ENCODE measurements at regions not wholly inside any gene's neighbourhood (a gene's known extent, or its start where the extent isn't known, plus 50 kb on each side); places are given as distances from the start of the nearest gene placed in this dataset.
A peak's percentile ranks its signal among the peaks of the same experiment; 100 is the strongest.

- POLR2A ChIA-PET = no interaction called here
- H3K27me3 ChIP-seq (ENCODE audit: control insufficient read depth in 1 of 2, insufficient read depth in 2 of 2, low read length in 2 of 2) = no peaks in the 10 kb centered on the region
- H3K4me3 Mint-ChIP-seq = no peak overlapping the region
These were observed 156.5 kb upstream of the XIST start for GRCh38 chrX:74009041-74009440.

GRCh38 chrX:73992019-73992418 lies 139.5 kb upstream of the XIST start:
- no peaks in the 10 kb centered on the region for H3K27me3 ChIP-seq (ENCODE audit: control insufficient read depth in 1 of 2, insufficient read depth in 2 of 2, low read length in 2 of 2)
- no peak overlapping the region for H3K27ac ChIP-seq (ENCODE audit: low read depth in 1 of 2, low read length in 2 of 2)
- peaks cover 55% of the 10 kb centered on the region for H3K36me3 Mint-ChIP-seq (ENCODE audit: low read depth)
- no peak overlapping the region for H3K27ac Mint-ChIP-seq
- H3K4me1 Mint-ChIP-seq (ENCODE audit: low read depth) = no peaks in the 10 kb centered on the region
- no peak for DNase-seq
- H3K9me3 ChIP-seq (ENCODE audit: control insufficient read depth in 1 of 2, insufficient read depth in 1 of 2, low read length in 2 of 2) = no peaks in the 10 kb centered on the region
- no peak for TF ChIP-seq CTCF (IDR thresholded peaks at IDR 0.05)
- POLR2A ChIA-PET = no interaction called here
- peaks cover 19% of the 10 kb centered on the region for H3K36me3 ChIP-seq (ENCODE audit: insufficient read depth, low read length)
- H3K4me1 ChIP-seq (ENCODE audit: insufficient read depth, low read length) = no peaks in the 10 kb centered on the region
- H3K4me3 ChIP-seq (ENCODE audit: low read length) = no peak overlapping the region
- intact Hi-C loops (cut with DNase I, micrococcal nuclease) = no loop called here
- H3K9me3 Mint-ChIP-seq = no peaks in the 10 kb centered on the region
- CTCF ChIA-PET = no interaction called here
- H3K27me3 Mint-ChIP-seq = no peaks in the 10 kb centered on the region
- H3K4me3 Mint-ChIP-seq = no peak overlapping the region
- no peak for ATAC-seq (ENCODE audit: poor library complexity)

More at GRCh38 chrX:74009041-74009440, 156.5 kb upstream of the XIST start:
- Histone ChIP-seq H3K4me3 (ENCODE audit: low read length) (no peak overlapping the region), H3K9me3 (ENCODE audit: control insufficient read depth in 1 of 2, insufficient read depth in 1 of 2, low read length in 2 of 2) (no peaks in the 10 kb centered on the region), H3K4me1 (ENCODE audit: insufficient read depth, low read length) (no peaks in the 10 kb centered on the region), H3K36me3 (ENCODE audit: insufficient read depth, low read length) (no peaks in the 10 kb centered on the region), H3K27ac (ENCODE audit: low read depth in 1 of 2, low read length in 2 of 2) (no peak overlapping the region)
- no peak for DNase-seq
- Mint-ChIP-seq H3K4me1 (ENCODE audit: low read depth) (no peaks in the 10 kb centered on the region), H3K36me3 (ENCODE audit: low read depth) (peaks cover 17% of the 10 kb centered on the region), H3K9me3 (peaks cover 2% of the 10 kb centered on the region), H3K27ac (no peak overlapping the region), H3K27me3 (no peaks in the 10 kb centered on the region)
- no peak for TF ChIP-seq CTCF (IDR thresholded peaks at IDR 0.05)
- intact Hi-C loops (cut with DNase I, micrococcal nuclease) = no loop called here
- no peak for ATAC-seq (ENCODE audit: poor library complexity)
- CTCF ChIA-PET = no interaction called here

DNA sequence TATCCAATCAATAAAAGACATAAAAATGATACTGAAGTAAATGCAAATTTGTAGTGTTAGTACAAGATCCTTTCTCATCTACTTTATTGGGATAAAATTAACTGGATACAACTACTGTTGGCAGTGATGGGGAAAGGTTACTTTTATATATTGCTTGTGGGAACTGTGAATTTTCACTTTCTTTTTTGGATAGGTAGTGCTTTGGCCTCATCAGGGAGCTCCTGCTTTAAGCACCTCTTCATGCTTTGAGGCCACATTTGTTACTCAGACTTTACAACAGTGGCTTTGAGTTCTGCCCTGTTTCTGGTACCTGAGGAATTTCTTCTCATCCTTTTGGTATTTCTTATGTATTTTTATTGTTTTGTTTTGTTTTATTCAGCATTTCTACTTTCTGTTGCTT lies 134.7 kb upstream of the XIST start:
- Mint-ChIP-seq H3K27ac (no peak overlapping the region), H3K36me3 (ENCODE audit: low read depth) (peaks cover 27% of the 10 kb centered on the region), H3K4me3 (peak overlapping the region; percentile 15), H3K27me3 (no peaks in the 10 kb centered on the region), H3K4me1 (ENCODE audit: low read depth) (no peaks in the 10 kb centered on the region), H3K9me3 (no peaks in the 10 kb centered on the region)
- no peak overlapping the region for H3K4me3 ChIP-seq (ENCODE audit: low read length)
- DNase-seq (no peak), ATAC-seq (ENCODE audit: poor library complexity) (no peak)
- TF ChIP-seq CTCF (IDR thresholded peaks at IDR 0.05) = no peak
- H3K36me3 ChIP-seq (ENCODE audit: insufficient read depth, low read length) = no peaks in the 10 kb centered on the region
- ChIA-PET CTCF (no interaction called here), POLR2A (no interaction called here)
- H3K9me3 ChIP-seq (ENCODE audit: control insufficient read depth in 1 of 2, insufficient read depth in 1 of 2, low read length in 2 of 2) = no peaks in the 10 kb centered on the region
- intact Hi-C loops (cut with DNase I, micrococcal nuclease) = no loop called here
- no peak overlapping the region for H3K27ac ChIP-seq (ENCODE audit: low read depth in 1 of 2, low read length in 2 of 2)
- no peaks in the 10 kb centered on the region for H3K4me1 ChIP-seq (ENCODE audit: insufficient read depth, low read length)
- H3K27me3 ChIP-seq (ENCODE audit: control insufficient read depth in 1 of 2, insufficient read depth in 2 of 2, low read length in 2 of 2) = no peaks in the 10 kb centered on the region
